Psoas muscle (tissue), 7 donors: ENCODE measurements at regions not wholly inside any gene's neighbourhood (a gene's known extent, or its start where the extent isn't known, plus 50 kb on each side); places are given as distances from the start of the nearest gene placed in this dataset.

Experiments
- ATAC-seq, 4 donors: fragments of 200-7000 bp; cut with Tn5 transposase; one replicate each; pipeline ENCODE4 v1.9.1; 2020; ENCODE audit warnings: moderate library complexity in 3 of 4, mild to moderate bottlenecking in 2 of 4
- DNase-seq, 2 donors: peaks; one replicate each; pipeline ENCODE4 v3.0.0-alpha.2; 2020
- H3K27ac ChIP-seq: fragments of 200-600 bp; one replicate; pipeline ENCODE4 v1.8.0; 2022
- H3K27me3 ChIP-seq, 3 donors: fragments of 200-600 bp in 1 of 3; one replicate each; pipeline versions ENCODE4 v1.6.1 to v1.8.0; 2013 to 2022; ENCODE audit warnings: low read length in 2 of 3, mild to moderate bottlenecking in 2 of 3, moderate library complexity in 1 of 3; ENCODE audit not compliant: insufficient read depth in 3 of 3
- H3K36me3 ChIP-seq, 2 donors: fragments of 200-600 bp in 1 of 2; one replicate each; pipeline versions ENCODE4 v1.6.1 to v1.8.0; 2013 to 2022; ENCODE audit warnings: low read depth in 1 of 2, mild to moderate bottlenecking in 1 of 2, moderate library complexity in 1 of 2; ENCODE audit not compliant: insufficient read depth in 1 of 2
- H3K4me1 ChIP-seq: fragments of 200-600 bp; one replicate; pipeline ENCODE4 v1.8.0; 2022
- H3K4me3 ChIP-seq: fragments of 200-600 bp; one replicate; pipeline ENCODE4 v1.8.0; 2022; ENCODE audit warnings: mild to moderate bottlenecking
- H3K9me3 ChIP-seq: fragments of 200-600 bp; one replicate; pipeline ENCODE4 v1.8.0; 2022
- CTCF ChIP-seq: fragments of 200-600 bp; IDR thresholded peaks from one replicate; pipeline ENCODE4 v1.8.0; 2022; ENCODE audit warnings: antibody characterized with exemption
- WGBS, 3 donors: extraction: QIAGEN DNeasy Blood & Tissue Kit; methylation state at CpG; one replicate each; pipeline versions ENCODE4 v1.1.6 to v1.1.7; 2013; 5-methylcytosine and 5-hydroxymethylcytosine counted together
- intact Hi-C, 2 donors: fragments of 100-400 bp; cut with DNase I; formaldehyde crosslinking; loops; one replicate each; pipeline versions ENCODE4 v1.11.0 to v1.14.2; 2022
- donor health status: healthy with polysubstance abuse.
- donor health status: DM: no; HTN: no; CAD: no; lungs with moderate emphysema.
- donor health status: Bipolar disorder and iron deficiency.
- donor health status: healthy.
- donor health status: DM: yes; HTN: yes; CAD: no.
- donor health status: DM: no; HTN: no; CAD: no.
- donor health status: DM: yes; HTN: yes; CAD: no.

GRCh38 chr12:75874441-75874840 is 157.1 kb downstream of the PHLDA1 start:
- H3K27ac ChIP-seq, result no peak overlapping the region
- DNase-seq (no peak), ATAC-seq (no peak)
- intact Hi-C loops, result no loop called here
- H3K36me3 ChIP-seq, result no peaks in the 10 kb centered on the region
- no peak for TF ChIP-seq CTCF
- no peaks in the 10 kb centered on the region for H3K4me1 ChIP-seq
- 86 to 91% (median 87%) methylated on average over 2 of the region's 2 CpGs for WGBS, 3 donors
- H3K9me3 ChIP-seq, result no peaks in the 10 kb centered on the region
- H3K4me3 ChIP-seq, result no peak overlapping the region
- no peaks in the 10 kb centered on the region for H3K27me3 ChIP-seq

DNA sequence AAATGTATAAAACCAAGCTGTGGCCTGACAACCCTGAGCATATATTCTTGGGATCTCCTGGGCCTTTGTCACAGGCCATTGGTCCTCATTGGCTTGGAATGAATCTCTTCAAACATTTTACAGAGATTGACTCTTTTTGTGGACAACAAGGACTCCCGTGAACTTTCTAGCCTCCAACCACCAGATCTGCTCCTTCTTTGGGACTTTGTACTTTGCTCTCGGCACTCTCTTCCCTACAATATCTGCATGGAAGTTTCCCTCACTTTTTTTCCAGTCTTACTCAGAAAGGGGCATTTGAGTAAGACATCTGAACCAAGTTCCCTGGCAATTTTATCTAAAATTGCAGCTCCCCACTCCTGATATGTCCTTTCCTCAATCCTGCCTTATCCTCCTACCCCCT is 158.8 kb downstream of the PHLDA1 start:
- Histone ChIP-seq H3K4me1 (no peaks in the 10 kb centered on the region), H3K27ac (no peak overlapping the region), H3K36me3 (no peaks in the 10 kb centered on the region), H3K4me3 (no peak overlapping the region), H3K27me3 (no peaks in the 10 kb centered on the region), H3K9me3 (no peaks in the 10 kb centered on the region)
- TF ChIP-seq CTCF, result no peak
- intact Hi-C loops, result no loop called here
- ATAC-seq (no peak), DNase-seq (no peak)
- WGBS, 3 donors, result 92 to 98% (median 96%) methylated on average over 2 of the region's 2 CpGs

DNA sequence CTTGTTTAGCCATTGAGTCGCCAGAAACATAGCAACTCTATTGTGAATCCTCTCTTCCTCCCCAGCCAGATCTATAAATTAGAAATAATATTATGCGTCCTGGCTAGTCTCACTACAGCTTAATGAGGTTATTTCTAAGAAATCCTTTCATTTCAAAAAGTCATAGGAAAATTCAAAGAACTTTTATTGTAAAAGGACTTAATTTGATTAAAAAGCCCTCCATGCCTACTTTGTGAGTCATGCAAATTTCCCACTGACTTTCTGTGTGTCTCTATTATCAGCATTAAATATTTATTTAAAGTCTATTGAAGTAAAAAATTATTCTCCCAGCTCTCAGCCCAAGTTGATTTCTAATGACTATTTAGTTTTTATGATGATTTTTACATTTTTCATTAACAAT is 160.7 kb downstream of the PHLDA1 start:
- 86 to 93% (median 89%) methylated on average over 2 of the region's 2 CpGs for WGBS, 3 donors
- no peak for TF ChIP-seq CTCF
- no peak overlapping the region for H3K4me3 ChIP-seq
- DNase-seq (no peak), ATAC-seq (no peak)
- no peaks in the 10 kb centered on the region for H3K4me1 ChIP-seq
- H3K27me3 ChIP-seq, result no peaks in the 10 kb centered on the region
- intact Hi-C loops, result no loop called here
- H3K9me3 ChIP-seq, result no peaks in the 10 kb centered on the region
- H3K36me3 ChIP-seq, result no peaks in the 10 kb centered on the region
- H3K27ac ChIP-seq, result no peak overlapping the region

- Histone ChIP-seq H3K27me3 (no peaks in the 10 kb centered on the region), H3K27ac (no peak overlapping the region), H3K36me3 (no peaks in the 10 kb centered on the region), H3K4me1 (no peaks in the 10 kb centered on the region), H3K4me3 (no peak overlapping the region), H3K9me3 (no peaks in the 10 kb centered on the region)
- 28 to 38% (median 35%) methylated on average over 3 of the region's 3 CpGs for WGBS, 3 donors
- DNase-seq (no peak), ATAC-seq (no peak)
- no peak for TF ChIP-seq CTCF
- intact Hi-C loops, result no loop called here
Observed at GRCh38 chr12:75868501-75868900, 163.1 kb downstream of the PHLDA1 start.

DNA sequence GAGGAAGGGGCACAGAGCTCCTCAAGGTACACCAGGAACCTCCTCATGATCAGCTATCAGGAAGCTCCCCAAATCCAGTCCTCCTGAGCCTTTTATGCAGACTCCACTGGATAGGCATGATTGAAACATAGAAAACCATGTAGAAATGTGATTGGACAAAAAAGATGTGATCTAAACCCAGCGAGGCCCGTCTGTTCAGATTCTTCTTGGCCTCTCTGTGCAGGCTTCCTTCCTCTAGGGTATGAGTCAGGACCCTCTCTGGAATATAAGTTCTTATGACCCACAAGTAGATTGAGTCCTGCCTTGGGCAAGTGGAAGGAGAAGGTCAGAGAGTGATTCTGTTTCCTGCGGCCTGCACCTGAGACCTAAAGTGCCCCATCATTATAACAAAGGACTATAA is 166.3 kb downstream of the PHLDA1 start:
- WGBS, 3 donors, result 79 to 87% (median 86%) methylated on average over 3 of the region's 3 CpGs
- Histone ChIP-seq H3K4me3 (no peak overlapping the region), H3K9me3 (no peaks in the 10 kb centered on the region), H3K4me1 (no peaks in the 10 kb centered on the region), H3K27me3 (no peaks in the 10 kb centered on the region), H3K36me3 (no peaks in the 10 kb centered on the region), H3K27ac (no peak overlapping the region)
- intact Hi-C loops, result no loop called here
- TF ChIP-seq CTCF, result no peak
- DNase-seq (no peak), ATAC-seq (no peak)
